DMS 273 (cell line): ENCODE measurements at regions not wholly inside any gene's neighbourhood (a gene's known extent, or its start where the extent isn't known, plus 50 kb on each side); places are given as distances from the start of the nearest gene placed in this dataset.

Experiments
- DNase-seq: peaks from one replicate; lab custom pipeline; 2025; ENCODE audit not compliant: unreplicated experiment; lab: John Stamatoyannopoulos, UW

GRCh38 chr1:221448585-221449175, 293.2 kb downstream of the DUSP10 start:
- DNase-seq = no peak

- DNase-seq = no peak
Observed at GRCh38 chr1:221449194-221449593, 292.7 kb downstream of the DUSP10 start.

GRCh38 chr1:221449801-221450470, 292.0 kb downstream of the DUSP10 start:
- DNase-seq = no peak

GRCh38 chr1:221451741-221452140, 290.1 kb downstream of the DUSP10 start:
- DNase-seq = no peak

- DNase-seq = no peak
Observed at GRCh38 chr1:221454096-221454495, 287.8 kb downstream of the DUSP10 start.

GRCh38 chr1:221456918-221457317, 285.0 kb downstream of the DUSP10 start:
- no peak for DNase-seq

GRCh38 chr1:221457685-221458446, 284.0 kb downstream of the DUSP10 start:
- DNase-seq = no peak

GRCh38 chr1:221458447-221459156, 283.3 kb downstream of the DUSP10 start:
- DNase-seq = peak; percentile 88

GRCh38 chr1:221459558-221459957, 282.3 kb downstream of the DUSP10 start:
- no peak for DNase-seq

- no peak for DNase-seq
Observed at GRCh38 chr1:221462345-221462744, 279.5 kb downstream of the DUSP10 start.

GRCh38 chr1:221468546-221468945, 273.3 kb downstream of the DUSP10 start:
- DNase-seq = no peak

- no peak for DNase-seq
Observed at GRCh38 chr1:221469476-221469875, 272.4 kb downstream of the DUSP10 start.

- no peak for DNase-seq
Observed at GRCh38 chr1:221470000-221470698, 271.7 kb downstream of the DUSP10 start.

GRCh38 chr1:221473411-221473810, 268.5 kb downstream of the DUSP10 start:
- no peak for DNase-seq

- no peak for DNase-seq
Observed at GRCh38 chr1:221477252-221477651, 264.6 kb downstream of the DUSP10 start.

- DNase-seq = peak; percentile 72
Observed at GRCh38 chr1:221478050-221478949, 263.6 kb downstream of the DUSP10 start.

GRCh38 chr1:221487781-221488524, 253.9 kb downstream of the DUSP10 start:
- DNase-seq = no peak

- DNase-seq = no peak
Observed at GRCh38 chr1:221488550-221488949, 253.3 kb downstream of the DUSP10 start.

- DNase-seq = peak; percentile 12
Observed at GRCh38 chr1:221494670-221495069, 247.2 kb downstream of the DUSP10 start.
